NB4 (cell line): ENCODE measurements at regions not wholly inside any gene's neighbourhood (a gene's known extent, or its start where the extent isn't known, plus 50 kb on each side); places are given as distances from the start of the nearest gene placed in this dataset.

ENCODE experiments used
- CTCF ChIP-seq: IDR thresholded peaks from one replicate; pipeline ENCODE4 v1.5.1; 2012; ENCODE audit warnings: low read depth, low read length
- MYC ChIP-seq: IDR thresholded peaks from 2 replicates; pipeline ENCODE4 v1.6.1; 2011; ENCODE audit warnings: low read depth, low read length
- POLR2A ChIP-seq: IDR thresholded peaks from 2 replicates; pipeline ENCODE4 v1.6.1; 2011; ENCODE audit warnings: mild to moderate bottlenecking; ENCODE audit not compliant: insufficient read length; ENCODE audit errors: extremely low read depth
- TF ChIP-seq, protein P1 (sequence below): IDR thresholded peaks from 2 replicates; pipeline ENCODE4 v1.6.1; 2011; ENCODE audit warnings: low read depth, low read length

DNA sequence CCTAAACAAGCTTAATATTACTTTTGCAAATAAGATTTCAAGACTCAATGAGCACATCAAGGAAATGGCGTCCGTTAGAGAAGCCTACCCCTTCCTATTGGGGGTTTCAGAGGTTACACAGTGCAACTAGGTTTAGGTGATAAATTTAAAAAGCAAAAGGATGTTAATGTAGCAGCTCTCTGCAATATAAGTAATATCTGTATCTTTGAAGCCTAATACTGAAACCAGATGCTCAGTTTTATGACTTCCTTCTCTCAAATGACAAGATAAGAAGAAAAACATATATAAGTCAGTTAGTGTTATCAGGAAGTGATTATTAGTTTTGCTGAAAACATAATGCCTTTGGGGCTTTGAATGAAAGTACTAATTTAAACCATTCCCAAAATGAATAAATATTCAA is 54.3 kb upstream of the MED13 start:
- TF ChIP-seq CTCF = no peak
- TF ChIP-seq POLR2A = no peak
- TF ChIP-seq, protein P1, sequence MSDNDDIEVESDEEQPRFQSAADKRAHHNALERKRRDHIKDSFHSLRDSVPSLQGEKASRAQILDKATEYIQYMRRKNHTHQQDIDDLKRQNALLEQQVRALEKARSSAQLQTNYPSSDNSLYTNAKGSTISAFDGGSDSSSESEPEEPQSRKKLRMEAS = no peak
- TF ChIP-seq MYC = no peak
